ENCODE measurements at regions not wholly inside any gene's neighbourhood (a gene's known extent, or its start where the extent isn't known, plus 50 kb on each side); places are given as distances from the start of the nearest gene placed in this dataset.

DNA sequence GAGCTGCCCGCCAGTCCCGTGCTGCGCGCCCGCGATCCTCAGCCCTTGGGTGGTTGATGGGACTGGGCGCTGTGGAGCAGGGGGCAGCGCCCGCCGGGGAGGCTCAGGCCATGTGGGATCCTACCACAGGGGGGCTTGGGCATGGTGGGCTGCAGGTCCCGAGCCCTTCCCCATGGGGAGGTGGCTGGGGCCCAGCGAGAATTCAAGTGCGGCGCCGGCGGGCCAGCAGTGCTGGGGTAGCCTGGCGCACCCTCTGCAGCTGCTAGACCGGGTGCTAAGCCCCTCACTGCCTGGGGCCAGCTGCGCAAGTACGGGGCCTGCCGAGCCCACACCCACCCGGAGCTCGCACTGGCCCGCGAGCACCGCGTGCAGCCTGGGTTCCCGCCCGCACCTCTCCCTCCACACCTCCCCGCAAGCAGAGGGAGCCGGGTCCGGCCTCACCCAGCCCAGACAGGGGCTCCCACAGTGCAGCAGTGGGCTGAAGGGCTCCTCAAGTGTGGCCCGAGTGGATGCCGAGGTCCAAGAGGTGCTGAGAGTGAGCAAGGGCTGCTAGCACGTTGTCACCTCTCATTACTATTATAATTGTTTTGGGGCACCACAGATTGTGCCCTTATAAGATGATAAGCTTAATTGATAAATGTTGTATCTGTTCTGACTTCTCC, 333.2 kb downstream of the CASP12 start (continued):
- TF ChIP-seq, protein P1, sequence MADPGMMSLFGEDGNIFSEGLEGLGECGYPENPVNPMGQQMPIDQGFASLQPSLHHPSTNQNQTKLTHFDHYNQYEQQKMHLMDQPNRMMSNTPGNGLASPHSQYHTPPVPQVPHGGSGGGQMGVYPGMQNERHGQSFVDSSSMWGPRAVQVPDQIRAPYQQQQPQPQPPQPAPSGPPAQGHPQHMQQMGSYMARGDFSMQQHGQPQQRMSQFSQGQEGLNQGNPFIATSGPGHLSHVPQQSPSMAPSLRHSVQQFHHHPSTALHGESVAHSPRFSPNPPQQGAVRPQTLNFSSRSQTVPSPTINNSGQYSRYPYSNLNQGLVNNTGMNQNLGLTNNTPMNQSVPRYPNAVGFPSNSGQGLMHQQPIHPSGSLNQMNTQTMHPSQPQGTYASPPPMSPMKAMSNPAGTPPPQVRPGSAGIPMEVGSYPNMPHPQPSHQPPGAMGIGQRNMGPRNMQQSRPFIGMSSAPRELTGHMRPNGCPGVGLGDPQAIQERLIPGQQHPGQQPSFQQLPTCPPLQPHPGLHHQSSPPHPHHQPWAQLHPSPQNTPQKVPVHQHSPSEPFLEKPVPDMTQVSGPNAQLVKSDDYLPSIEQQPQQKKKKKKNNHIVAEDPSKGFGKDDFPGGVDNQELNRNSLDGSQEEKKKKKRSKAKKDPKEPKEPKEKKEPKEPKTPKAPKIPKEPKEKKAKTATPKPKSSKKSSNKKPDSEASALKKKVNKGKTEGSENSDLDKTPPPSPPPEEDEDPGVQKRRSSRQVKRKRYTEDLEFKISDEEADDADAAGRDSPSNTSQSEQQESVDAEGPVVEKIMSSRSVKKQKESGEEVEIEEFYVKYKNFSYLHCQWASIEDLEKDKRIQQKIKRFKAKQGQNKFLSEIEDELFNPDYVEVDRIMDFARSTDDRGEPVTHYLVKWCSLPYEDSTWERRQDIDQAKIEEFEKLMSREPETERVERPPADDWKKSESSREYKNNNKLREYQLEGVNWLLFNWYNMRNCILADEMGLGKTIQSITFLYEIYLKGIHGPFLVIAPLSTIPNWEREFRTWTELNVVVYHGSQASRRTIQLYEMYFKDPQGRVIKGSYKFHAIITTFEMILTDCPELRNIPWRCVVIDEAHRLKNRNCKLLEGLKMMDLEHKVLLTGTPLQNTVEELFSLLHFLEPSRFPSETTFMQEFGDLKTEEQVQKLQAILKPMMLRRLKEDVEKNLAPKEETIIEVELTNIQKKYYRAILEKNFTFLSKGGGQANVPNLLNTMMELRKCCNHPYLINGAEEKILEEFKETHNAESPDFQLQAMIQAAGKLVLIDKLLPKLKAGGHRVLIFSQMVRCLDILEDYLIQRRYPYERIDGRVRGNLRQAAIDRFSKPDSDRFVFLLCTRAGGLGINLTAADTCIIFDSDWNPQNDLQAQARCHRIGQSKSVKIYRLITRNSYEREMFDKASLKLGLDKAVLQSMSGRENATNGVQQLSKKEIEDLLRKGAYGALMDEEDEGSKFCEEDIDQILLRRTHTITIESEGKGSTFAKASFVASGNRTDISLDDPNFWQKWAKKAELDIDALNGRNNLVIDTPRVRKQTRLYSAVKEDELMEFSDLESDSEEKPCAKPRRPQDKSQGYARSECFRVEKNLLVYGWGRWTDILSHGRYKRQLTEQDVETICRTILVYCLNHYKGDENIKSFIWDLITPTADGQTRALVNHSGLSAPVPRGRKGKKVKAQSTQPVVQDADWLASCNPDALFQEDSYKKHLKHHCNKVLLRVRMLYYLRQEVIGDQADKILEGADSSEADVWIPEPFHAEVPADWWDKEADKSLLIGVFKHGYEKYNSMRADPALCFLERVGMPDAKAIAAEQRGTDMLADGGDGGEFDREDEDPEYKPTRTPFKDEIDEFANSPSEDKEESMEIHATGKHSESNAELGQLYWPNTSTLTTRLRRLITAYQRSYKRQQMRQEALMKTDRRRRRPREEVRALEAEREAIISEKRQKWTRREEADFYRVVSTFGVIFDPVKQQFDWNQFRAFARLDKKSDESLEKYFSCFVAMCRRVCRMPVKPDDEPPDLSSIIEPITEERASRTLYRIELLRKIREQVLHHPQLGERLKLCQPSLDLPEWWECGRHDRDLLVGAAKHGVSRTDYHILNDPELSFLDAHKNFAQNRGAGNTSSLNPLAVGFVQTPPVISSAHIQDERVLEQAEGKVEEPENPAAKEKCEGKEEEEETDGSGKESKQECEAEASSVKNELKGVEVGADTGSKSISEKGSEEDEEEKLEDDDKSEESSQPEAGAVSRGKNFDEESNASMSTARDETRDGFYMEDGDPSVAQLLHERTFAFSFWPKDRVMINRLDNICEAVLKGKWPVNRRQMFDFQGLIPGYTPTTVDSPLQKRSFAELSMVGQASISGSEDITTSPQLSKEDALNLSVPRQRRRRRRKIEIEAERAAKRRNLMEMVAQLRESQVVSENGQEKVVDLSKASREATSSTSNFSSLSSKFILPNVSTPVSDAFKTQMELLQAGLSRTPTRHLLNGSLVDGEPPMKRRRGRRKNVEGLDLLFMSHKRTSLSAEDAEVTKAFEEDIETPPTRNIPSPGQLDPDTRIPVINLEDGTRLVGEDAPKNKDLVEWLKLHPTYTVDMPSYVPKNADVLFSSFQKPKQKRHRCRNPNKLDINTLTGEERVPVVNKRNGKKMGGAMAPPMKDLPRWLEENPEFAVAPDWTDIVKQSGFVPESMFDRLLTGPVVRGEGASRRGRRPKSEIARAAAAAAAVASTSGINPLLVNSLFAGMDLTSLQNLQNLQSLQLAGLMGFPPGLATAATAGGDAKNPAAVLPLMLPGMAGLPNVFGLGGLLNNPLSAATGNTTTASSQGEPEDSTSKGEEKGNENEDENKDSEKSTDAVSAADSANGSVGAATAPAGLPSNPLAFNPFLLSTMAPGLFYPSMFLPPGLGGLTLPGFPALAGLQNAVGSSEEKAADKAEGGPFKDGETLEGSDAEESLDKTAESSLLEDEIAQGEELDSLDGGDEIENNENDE (IDR thresholded peaks at IDR 0.05; ENCODE audit: insufficient replicate concordance, low read length), result no peak

Data from H1 (cell line).